Parathyroid adenoma (tissue), 2 donors: ENCODE measurements at regions not wholly inside any gene's neighbourhood (a gene's known extent, or its start where the extent isn't known, plus 50 kb on each side); places are given as distances from the start of the nearest gene placed in this dataset.

Experiments used
- H2AFZ ChIP-seq: fragments of 300-600 bp; sonication (generic); one replicate; pipeline ENCODE4 v1.7.0; 2017; ENCODE audit warnings: antibody characterized with exemption, mild to moderate bottlenecking
- H3K27ac ChIP-seq: fragments of 300-600 bp; sonication (generic); one replicate; pipeline ENCODE4 v1.7.0; 2017
- H3K27me3 ChIP-seq: fragments of 300-600 bp; sonication (generic); one replicate; pipeline ENCODE4 v1.7.0; 2017; ENCODE audit warnings: low read length; ENCODE audit not compliant: control insufficient read depth, insufficient read depth
- H3K36me3 ChIP-seq: fragments of 300-600 bp; sonication (generic); one replicate; pipeline ENCODE4 v1.7.0; 2017; ENCODE audit warnings: low read length; ENCODE audit not compliant: control insufficient read depth, insufficient read depth
- H3K4me1 ChIP-seq: fragments of 300-600 bp; sonication (generic); one replicate; pipeline ENCODE4 v1.7.0; 2017; ENCODE audit warnings: control low read depth
- H3K4me2 ChIP-seq: fragments of 300-600 bp; sonication (generic); one replicate; pipeline ENCODE4 v1.7.0; 2017; ENCODE audit warnings: low read length
- H3K4me3 ChIP-seq: fragments of 300-600 bp; sonication (generic); one replicate; pipeline ENCODE4 v1.7.0; 2017; ENCODE audit warnings: low read depth, low read length
- H3K79me2 ChIP-seq: fragments of 300-600 bp; sonication (generic); one replicate; pipeline ENCODE4 v1.7.0; 2017; ENCODE audit warnings: control low read depth
- H3K9ac ChIP-seq: fragments of 300-600 bp; sonication (generic); one replicate; pipeline ENCODE4 v1.7.0; 2017; ENCODE audit warnings: mild to moderate bottlenecking
- H3K9me3 ChIP-seq: fragments of 300-600 bp; sonication (generic); one replicate; pipeline ENCODE4 v1.7.0; 2017; ENCODE audit warnings: low read length; ENCODE audit not compliant: control insufficient read depth
- TF ChIP-seq, protein P1 (sequence below): fragments of 300-600 bp; sonication (generic); IDR thresholded peaks from one replicate; pipeline ENCODE4 v1.7.0; 2017; ENCODE audit warnings: antibody characterized with exemption, mild to moderate bottlenecking
- donor health status: primary hyperparathyroidism.

DNA sequence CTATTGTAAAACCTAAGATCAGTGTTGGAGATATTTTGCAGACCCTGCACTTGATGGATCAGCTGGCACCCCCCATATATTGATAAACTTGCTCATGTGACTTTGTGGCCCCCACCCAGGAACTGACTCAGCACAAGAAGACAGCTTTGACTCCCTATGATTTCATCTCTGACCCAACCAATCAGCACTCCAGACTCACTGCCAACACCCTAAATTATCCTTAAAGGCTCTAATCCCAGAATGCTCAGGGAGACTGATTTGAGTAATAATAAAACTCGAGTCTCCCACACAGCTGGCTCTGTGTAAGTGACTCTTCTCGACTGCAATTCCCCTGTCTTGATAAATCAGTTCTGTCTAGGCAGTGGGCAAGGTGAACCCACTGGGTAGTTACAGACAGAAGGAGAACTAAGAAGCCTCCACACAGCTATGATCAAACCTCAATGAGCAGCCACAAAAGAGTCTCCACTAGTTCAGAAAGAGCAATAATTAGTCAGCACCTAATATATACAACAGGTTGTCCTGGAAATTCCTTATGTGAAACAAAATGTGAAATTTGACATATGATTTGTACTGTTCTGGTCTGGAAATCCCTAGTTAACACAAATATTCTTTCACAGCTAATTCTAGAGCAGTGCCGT is 52.2 kb downstream of the ACTL7B start:
- no peaks in the 10 kb centered on the region for H3K9me3 ChIP-seq
- no peaks in the 10 kb centered on the region for H3K79me2 ChIP-seq
- H3K27me3 ChIP-seq, result no peaks in the 10 kb centered on the region
- no peak overlapping the region for H3K4me2 ChIP-seq
- H3K4me1 ChIP-seq, result no peaks in the 10 kb centered on the region
- no peak overlapping the region for H3K9ac ChIP-seq
- TF ChIP-seq, protein P1, sequence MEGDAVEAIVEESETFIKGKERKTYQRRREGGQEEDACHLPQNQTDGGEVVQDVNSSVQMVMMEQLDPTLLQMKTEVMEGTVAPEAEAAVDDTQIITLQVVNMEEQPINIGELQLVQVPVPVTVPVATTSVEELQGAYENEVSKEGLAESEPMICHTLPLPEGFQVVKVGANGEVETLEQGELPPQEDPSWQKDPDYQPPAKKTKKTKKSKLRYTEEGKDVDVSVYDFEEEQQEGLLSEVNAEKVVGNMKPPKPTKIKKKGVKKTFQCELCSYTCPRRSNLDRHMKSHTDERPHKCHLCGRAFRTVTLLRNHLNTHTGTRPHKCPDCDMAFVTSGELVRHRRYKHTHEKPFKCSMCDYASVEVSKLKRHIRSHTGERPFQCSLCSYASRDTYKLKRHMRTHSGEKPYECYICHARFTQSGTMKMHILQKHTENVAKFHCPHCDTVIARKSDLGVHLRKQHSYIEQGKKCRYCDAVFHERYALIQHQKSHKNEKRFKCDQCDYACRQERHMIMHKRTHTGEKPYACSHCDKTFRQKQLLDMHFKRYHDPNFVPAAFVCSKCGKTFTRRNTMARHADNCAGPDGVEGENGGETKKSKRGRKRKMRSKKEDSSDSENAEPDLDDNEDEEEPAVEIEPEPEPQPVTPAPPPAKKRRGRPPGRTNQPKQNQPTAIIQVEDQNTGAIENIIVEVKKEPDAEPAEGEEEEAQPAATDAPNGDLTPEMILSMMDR, result no peak
- no peaks in the 10 kb centered on the region for H3K36me3 ChIP-seq
- no peak overlapping the region for H3K27ac ChIP-seq
- no peak overlapping the region for H3K4me3 ChIP-seq
- no peak overlapping the region for H2AFZ ChIP-seq

- H3K9ac ChIP-seq, result no peak overlapping the region
- no peak overlapping the region for H3K4me2 ChIP-seq
- no peak overlapping the region for H3K4me3 ChIP-seq
- H3K27ac ChIP-seq, result no peak overlapping the region
- TF ChIP-seq, protein P1, result no peak
- H2AFZ ChIP-seq, result no peak overlapping the region
- H3K4me1 ChIP-seq, result no peaks in the 10 kb centered on the region
- no peaks in the 10 kb centered on the region for H3K27me3 ChIP-seq
- no peaks in the 10 kb centered on the region for H3K79me2 ChIP-seq
- H3K9me3 ChIP-seq, result no peaks in the 10 kb centered on the region
- H3K36me3 ChIP-seq, result no peaks in the 10 kb centered on the region
Measured at GRCh38 chr9:108802967-108803366, 52.8 kb downstream of the ACTL7B start.

DNA sequence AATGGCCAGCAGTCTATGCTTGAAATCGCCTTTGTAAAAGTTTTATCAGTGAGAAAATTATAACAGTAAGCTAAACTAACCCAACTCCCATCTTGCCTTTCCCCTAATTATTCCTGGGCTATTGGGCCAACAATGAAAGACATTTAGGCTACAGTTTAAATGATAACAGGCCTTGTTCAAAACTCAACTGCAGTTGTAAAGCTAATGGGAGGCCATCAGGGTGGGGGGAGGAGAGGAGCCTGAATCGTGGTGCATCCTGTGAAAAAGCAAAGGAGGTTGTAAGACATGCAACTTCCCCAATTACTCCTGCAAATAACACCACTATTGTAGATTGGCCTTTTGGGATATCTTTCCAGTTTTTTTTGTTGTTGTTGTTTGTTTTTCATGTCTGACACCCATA is 53.8 kb downstream of the ACTL7B start:
- no peaks in the 10 kb centered on the region for H3K27me3 ChIP-seq
- H2AFZ ChIP-seq, result no peak overlapping the region
- H3K9me3 ChIP-seq, result no peaks in the 10 kb centered on the region
- no peak overlapping the region for H3K9ac ChIP-seq
- H3K79me2 ChIP-seq, result no peaks in the 10 kb centered on the region
- no peak overlapping the region for H3K27ac ChIP-seq
- no peak overlapping the region for H3K4me3 ChIP-seq
- TF ChIP-seq, protein P1, result no peak
- no peak overlapping the region for H3K4me2 ChIP-seq
- H3K4me1 ChIP-seq, result no peaks in the 10 kb centered on the region
- H3K36me3 ChIP-seq, result no peaks in the 10 kb centered on the region

GRCh38 chr9:108800632-108801099 is 55.1 kb downstream of the ACTL7B start:
- no peaks in the 10 kb centered on the region for H3K4me1 ChIP-seq
- no peak overlapping the region for H3K9ac ChIP-seq
- H3K4me3 ChIP-seq, result no peak overlapping the region
- H3K4me2 ChIP-seq, result no peak overlapping the region
- no peak overlapping the region for H2AFZ ChIP-seq
- no peaks in the 10 kb centered on the region for H3K27me3 ChIP-seq
- TF ChIP-seq, protein P1, result no peak
- no peaks in the 10 kb centered on the region for H3K36me3 ChIP-seq
- no peak overlapping the region for H3K27ac ChIP-seq
- H3K9me3 ChIP-seq, result no peaks in the 10 kb centered on the region
- H3K79me2 ChIP-seq, result no peaks in the 10 kb centered on the region

DNA sequence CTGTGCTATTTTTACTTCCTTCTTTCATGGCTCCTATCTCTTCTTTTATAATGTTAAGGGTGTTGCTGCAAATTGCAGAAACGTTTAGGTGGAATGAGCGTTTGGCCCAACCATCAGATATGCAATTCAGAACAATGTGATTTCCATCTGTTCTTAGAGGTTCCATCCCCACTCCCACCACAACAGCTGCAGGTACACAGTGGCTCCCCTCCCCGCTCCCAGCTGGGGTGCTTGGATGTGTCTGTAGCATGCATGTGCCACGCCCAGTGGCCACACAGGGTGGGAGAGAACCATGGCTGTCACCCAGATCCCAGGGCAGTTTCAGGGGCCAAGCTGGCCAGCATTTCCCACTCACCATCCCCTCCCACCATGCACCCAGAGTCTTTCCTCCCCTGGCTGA is 62.2 kb downstream of the ACTL7B start:
- H3K9me3 ChIP-seq, result no peaks in the 10 kb centered on the region
- TF ChIP-seq, protein P1, result no peak
- no peaks in the 10 kb centered on the region for H3K27me3 ChIP-seq
- no peak overlapping the region for H3K27ac ChIP-seq
- H2AFZ ChIP-seq, result no peak overlapping the region
- H3K4me3 ChIP-seq, result no peak overlapping the region
- no peak overlapping the region for H3K9ac ChIP-seq
- no peaks in the 10 kb centered on the region for H3K79me2 ChIP-seq
- no peaks in the 10 kb centered on the region for H3K36me3 ChIP-seq
- H3K4me2 ChIP-seq, result no peak overlapping the region
- no peaks in the 10 kb centered on the region for H3K4me1 ChIP-seq
